GM21381 (cell line): ENCODE measurements at regions not wholly inside any gene's neighbourhood (a gene's known extent, or its start where the extent isn't known, plus 50 kb on each side); places are given as distances from the start of the nearest gene placed in this dataset.
"Not testable (repeated sequence)": the region's sequence is repeated elsewhere in the genome, so short reads cannot be mapped to it uniquely, and the experiment has no call there.

Experiments
- ATAC-seq: cut with Tn5 transposase; IDR thresholded peaks from one replicate; pipeline ENCODE4 v1.9.1; 2021; ENCODE audit warnings: mild to moderate bottlenecking, moderate library complexity; ENCODE audit not compliant: unreplicated experiment

DNA sequence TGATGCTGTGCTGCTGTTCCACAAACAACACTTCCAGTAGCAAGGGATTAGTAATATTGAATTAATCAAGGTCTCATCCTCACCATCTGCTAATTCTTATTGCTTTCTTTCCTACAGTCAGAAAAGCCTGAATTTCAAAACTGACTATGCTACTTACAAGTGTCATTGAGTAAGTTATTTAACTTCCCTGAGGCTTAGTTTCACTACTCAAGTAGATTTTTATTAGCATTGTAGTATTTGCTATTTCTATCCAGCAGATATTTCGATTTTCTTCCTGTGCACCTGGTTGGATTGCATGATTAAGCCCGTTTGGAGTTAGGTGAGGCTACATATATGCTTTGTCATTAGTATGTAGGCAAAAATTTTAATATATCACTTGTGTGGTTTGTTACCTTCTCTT, 591.5 kb downstream of the TRHDE start:
- ATAC-seq, result no peak

DNA sequence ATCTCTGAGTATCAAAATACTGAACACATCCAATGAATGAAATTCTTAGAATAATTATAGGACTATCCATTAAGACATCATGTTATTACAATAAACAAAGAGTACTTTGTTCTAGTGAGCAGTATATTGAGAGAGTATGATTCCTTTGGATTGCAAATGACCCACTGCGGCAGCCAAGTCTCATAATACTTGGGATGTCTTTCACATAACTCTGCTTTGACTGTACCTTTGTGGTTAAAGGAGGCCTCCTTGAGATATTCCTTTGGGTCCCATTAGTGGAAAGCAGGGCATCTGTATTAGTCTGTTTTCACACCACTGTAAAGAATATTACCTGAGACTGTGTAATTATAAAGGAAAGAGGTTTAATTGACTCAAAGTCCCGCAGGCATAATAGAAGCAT, 593.8 kb downstream of the TRHDE start:
- no peak for ATAC-seq

DNA sequence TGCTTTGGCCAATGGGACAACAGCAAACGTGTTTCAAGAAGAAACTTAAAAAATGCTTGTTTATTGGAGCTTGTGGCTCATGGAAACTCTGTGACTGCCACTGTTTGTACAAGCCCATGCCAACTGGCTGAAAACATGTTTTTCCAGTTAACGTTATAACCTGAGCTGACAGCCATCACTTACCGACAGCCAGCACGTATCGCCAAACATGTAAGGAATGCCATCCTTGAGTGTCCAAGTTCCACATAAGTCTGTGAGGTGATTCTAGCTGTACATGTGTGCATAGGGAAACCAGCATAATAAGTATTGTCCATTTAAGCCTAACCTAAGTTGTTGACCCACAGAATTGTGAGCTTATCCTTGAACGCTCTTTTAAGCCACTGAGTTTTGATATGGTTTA, 596.9 kb downstream of the TRHDE start:
- ATAC-seq, result no peak

DNA sequence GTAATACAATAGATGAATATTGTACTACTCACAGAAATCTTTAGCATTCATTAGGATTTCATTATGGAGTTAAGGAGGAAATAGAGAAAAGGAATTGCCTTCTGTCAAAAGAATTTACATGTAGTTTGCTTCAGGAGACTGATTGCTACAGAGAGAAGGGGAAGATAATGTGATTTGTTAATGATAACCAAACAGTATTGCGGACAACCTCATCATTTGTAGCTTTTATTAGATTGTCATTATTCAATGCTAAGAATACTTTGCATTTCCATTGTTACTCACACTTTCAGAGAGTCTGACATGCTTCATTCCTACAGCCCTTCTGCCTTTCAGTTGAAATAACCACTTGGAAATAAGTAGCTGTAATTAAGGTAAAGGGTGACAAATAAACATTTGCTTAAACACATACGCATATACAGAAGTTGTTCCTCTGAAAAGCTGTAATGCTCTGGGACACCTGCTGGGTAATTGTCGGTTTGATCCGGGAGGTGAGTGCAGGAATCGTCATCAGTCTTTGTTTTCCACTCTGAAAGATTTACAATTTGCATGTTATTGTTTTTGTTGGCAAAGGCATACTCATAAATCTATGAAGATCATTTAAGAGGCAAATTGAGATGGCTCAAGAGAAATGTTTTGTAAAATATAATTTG, 600.2 kb downstream of the TRHDE start:
- ATAC-seq, result no peak

DNA sequence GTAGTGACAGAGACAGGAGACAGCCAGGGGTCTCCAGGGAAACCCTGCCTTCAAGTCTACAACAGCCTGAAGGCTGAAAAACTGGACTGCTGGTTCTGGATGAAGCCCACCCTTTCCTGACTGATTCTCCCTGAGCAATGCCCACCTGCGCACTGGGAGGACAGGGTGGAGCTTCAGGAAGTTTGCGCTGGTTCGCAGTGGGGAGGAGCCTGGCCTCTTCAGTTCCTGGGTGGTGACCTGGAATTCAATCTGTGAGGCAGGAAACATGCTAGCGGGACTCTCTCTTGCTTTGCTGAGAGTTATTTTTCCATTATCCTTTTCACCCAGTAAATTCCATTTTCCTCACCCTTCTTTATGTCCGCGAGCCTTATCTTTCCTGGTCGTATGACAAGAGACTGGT, 600.8 kb downstream of the TRHDE start:
- ATAC-seq, result no peak

DNA sequence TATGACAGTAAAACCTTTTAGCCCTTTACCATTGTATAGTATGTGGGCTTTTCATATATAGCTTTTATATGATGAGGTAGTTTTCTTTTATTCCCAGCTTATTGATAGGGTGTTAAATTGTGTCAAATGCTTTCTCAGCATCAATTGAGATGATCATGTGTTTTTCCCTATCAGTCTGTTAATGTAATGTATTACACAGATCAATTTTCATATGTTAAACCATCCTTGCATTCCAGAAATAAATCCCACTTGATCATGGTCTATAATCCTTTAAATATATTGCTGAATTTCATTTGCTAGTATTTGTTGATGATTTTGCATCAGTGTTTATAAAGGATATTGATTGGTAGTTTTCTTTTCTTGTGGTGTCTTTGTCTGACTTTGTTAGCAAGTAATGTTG, 603.9 kb downstream of the TRHDE start:
- no peak for ATAC-seq

DNA sequence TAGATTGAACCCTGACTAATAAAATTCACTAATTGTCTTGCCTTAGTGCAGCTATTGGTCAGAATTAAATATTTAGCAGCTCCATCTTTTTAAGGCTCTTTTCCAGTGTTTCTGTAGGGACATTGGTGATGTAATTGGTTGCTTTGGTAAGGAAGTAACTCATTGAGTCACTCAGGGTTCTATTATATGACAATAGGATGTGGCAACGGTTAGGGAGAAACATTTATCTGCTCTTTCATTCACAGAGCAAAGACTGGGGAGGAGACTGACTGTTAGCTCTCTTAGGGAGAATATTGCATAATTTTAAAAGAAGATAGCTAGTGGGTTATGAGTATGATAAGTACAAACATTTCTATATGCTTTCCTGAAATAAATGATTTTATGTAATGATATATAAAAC, 616.5 kb downstream of the TRHDE start:
- ATAC-seq, result no peak

DNA sequence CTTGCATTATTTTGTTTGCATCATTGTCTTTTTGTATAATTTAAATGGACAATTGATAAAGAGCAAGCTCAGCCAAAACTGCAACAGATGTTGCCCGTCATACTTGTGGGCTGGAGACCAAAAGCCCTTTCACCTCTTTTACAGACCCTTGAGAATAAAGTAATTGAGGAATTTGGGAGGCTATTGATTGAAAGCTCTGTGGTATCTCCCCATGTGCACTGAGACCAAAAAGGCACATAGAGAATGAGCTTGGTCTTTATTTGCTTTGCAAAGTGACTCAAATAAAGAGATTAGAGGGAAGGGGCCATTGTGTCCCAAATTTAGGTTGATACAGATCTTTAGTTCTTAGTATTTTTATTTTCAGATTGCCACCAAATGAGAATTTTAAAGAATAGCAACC, 617.6 kb downstream of the TRHDE start:
- no peak for ATAC-seq

DNA sequence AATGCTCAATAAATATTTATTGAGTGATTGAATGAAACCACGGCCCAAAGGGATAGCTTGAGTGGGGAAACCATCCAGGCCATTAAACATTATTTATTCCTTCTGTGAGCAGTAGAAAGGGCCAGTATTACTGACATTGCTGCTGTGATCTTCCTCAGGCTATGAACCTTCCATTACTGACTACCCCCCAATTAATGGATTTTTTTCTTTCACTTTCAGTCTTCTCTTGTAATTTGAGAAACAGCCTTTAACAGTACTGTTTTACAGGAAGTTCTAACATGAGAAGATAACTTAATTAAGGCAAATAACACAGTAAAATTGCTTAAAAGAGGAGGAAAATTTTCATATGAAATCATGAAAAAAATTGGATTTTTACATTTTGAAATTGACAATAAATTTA, 629.5 kb downstream of the TRHDE start:
- ATAC-seq, result no peak

DNA sequence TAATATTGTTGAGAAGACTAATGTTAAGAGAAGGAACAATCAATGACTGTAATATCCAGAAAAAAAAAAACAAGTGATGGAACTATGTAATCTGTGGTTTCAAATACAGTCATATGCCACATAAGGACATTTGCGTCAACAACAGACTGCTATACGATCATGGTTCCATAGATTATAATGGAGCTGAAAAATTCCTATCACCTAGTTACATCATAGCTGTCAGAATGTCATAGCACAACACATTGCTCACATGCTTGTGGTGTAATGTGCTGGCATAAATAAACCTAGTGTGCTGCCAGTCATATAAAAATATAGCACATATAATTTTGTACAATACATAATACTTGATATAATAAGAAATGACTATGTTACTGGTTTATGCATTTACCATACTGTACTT, 653.5 kb downstream of the TRHDE start:
- ATAC-seq, result no peak

DNA sequence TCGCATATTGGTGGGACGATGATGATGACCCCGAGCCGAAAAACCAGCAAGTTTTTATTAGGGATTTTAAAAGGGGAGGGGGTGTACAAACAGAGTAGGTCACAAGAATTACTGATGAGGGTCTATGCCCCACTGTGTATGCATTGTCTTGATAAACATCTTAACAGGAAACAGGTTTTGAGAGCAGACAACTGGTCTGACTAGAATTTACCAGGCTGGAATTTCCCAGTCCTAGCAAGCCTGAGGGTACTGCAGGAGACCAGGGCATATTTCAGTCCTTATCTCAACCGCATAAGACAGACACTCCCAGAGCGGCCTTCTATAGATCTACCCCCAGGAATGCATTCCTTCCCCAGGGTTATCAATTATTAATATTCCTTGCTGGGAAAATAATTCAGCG, 659.7 kb downstream of the TRHDE start:
- ATAC-seq, result not testable (repeated sequence)

DNA sequence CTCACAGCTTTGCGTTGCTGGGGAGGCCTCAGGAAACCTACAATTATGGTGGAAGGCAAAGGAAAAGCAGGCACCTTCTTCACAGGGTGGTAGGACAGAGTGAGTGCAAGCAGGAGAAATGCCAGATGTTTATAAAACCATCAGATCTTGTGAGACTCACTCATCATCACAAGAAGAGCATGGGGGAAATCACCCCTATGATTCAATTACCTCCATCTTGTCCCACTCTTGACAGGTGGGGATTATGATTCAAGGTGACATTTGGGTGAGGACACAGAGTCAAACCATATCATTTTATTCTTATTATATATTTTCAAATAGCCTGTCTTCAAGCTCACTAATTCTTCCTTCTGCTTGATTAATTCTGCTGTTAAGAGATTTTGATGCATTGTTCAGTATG, 665.3 kb downstream of the TRHDE start:
- no peak for ATAC-seq

DNA sequence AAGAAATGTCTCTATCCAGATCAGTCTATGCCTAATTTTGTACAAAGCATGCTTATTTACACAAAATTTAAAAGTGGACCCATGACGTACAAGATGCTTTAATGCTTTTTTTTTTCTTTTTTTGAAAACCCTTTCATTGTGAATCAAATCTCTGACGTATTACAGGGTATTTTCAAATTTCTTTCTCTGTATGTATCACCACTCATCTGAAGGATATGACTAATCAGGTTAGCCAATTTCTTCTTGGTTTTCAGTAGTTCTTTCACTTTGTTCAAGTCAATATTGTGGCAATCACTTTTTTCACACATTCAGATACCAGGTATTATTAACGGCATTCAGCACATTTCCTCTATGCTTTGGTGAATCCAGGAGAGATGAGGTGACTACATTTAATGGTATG, 685.3 kb downstream of the TRHDE start:
- ATAC-seq, result no peak

DNA sequence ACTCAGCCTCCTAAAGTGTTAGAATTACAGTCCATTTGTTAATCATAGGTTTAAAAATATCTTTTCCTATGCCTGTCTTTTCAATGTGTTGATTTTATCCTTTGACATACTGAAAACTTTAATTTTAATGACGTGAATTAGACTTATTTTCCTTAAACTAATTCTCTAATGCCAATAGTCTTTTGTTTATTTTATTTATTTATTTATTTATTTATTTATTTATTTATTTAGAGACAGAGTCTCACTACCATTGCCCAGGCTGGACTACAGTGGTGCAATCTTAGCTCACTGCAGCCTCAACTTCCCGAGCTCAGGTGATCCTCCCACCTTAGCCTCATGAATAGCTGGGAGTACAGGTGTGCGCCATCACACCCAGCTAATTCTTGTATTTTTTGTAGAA, 694.5 kb downstream of the TRHDE start:
- no peak for ATAC-seq

DNA sequence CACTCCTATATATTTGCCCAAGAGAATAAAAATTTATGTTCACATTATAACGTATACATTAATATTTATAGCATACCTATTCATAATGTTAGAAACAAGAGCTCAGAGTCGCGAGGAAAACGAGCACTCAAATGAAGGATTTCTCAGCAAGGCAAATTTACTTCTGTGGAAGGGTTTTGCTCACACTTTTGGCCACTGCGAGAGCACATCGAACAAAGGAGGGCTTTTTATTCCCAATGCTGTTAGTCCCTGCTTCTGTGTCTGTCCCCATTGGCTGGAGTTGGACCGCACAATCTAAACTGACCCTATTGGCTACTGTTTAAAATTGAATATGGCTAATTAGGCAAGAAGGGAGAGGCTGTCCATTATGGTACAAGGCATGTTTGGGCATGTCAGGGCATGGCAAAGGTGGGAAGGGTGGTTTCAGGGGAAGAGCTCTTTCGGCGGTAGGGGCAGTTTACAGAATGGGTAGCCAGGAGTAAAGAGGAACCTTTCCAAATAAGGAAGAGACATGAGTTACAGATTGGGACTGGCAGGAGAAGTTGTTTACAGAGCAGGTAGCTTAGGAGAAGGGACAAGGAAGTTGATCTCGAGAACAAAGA, 702.9 kb downstream of the TRHDE start:
- ATAC-seq, result no peak

DNA sequence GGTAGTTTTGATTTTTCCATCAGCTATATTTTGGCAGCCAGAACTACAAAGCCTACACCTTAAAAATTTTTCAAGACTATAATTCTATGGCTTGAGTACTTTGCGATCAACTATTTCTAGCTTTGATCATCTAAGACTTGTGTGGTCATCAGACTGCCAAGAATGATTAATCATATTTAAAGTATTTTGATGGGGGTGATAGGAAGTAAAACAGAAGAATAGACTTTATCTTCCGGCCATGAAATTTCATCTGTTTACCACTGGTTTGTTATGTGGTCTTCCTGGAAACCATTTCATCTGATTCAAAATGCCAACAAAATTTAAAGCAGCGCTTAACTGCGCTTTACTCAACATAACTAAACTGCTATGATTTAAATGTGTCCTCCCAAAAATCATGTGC, 706.8 kb downstream of the TRHDE start:
- ATAC-seq, result no peak

DNA sequence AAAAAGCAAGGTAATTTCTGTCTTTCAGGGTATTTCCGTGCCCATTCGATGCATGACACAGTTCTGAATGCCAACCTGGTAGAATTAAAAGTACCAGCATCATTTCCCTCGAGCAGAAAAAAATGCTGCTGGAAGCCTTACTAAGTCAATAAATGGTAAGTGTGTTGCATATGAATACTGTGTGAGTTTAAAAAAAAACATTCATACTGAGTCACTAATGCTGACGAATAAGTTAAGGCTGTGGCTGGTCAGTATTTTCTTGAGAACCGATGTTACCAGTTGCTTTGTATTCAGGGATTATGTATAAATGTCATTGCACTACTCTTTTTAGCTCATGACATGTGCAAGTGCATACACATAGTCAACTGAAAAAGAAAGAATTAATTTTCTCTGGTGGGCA, 710.2 kb downstream of the TRHDE start:
- ATAC-seq, result no peak

DNA sequence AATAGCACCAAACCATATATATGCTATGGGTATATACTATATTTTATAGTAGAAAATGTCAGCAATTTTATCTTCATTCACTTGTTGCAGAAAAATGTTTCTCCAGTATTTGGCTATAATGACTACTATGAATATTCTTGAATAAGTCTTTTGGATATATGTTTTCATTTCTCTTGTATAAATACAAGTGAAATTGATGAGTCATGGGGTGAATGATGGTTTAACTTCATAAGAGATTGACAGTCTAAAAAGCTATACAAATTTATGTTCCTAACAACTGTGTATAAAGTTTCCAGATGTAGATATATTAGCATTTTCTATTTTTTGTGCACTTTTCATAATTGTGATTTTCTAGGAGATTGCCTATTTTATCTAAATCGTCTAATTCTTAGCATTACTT, 714.8 kb downstream of the TRHDE start:
- ATAC-seq, result no peak

DNA sequence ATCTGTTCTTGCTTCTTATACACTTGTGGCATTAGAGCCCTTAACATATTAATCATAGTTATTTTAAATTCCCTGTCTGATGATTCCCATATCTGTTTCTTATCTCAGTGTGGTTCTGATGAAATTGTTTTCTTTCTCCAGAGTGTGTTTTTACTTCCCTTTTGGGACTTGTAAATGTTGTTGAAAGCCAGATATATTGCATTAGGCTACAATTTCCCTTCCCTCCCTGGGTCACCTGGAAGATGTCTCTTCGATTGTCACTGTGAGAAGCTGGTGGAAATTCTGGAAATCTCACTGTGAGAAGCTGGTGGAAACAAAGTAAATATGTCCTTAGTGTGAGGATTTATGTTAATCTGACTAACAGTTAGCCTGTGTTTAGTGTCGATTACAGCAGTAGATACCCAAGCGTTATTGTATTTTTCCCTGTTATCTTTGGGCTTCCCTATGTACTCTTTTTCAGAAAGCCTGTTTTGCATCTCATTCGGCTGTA, 717.3 kb downstream of the TRHDE start:
- ATAC-seq, result no peak

DNA sequence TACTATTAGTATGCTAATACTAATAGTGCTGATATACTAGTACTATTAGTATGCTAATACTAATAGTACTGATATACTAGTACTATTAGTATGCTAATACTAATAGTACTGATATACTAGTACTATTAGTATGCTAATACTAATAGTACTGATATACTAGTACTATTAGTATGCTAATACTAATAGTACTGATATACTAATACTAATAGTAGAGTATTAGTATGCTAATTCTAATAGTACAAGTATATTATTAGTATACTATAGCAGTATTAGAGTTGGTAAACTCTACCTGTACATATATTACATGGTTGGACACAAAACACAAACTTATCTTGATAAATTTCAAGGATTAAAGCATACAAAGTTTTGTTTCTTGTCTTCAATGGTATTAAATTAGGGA, 722.9 kb downstream of the TRHDE start:
- ATAC-seq, result not testable (repeated sequence)

DNA sequence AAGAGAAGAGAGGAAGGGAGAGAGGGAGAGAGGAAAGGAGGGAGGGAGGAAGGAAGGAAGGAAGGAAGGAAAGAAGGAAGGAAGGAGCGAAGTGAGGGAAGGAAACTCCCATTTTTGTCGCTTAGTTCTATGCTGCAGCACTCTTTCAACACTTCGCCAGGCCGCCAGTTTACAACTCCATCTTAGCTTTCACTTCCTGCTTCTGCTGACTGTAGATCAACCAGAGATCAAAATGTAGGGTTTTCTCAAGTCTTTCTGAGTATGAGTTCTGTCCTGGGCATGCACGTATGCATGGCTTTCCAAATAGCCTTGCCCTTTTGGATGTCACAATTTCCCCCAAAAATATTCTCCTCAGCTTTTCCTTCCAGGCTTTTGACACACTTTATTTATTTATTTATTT, 723.4 kb downstream of the TRHDE start:
- ATAC-seq, result no peak

DNA sequence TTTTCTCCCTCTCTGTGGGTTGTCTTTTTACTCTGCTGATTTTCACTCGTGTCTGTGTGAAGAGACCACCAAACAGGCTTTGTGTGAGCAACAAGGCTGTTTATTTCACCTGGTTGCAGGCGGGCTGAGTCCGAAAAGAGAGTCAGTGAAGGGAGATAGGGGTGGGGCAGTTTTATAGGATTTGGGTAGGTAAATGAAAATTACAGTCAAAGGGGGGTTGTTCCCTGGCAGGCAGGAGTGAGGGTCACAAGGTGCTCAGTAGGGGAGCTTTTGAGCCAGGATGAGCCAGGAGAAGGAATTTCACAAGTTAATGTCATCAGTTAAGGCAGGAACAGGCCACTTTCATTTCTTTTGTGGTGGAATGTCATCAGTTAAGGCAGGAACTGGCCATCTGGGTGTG, 729.6 kb downstream of the TRHDE start:
- not testable (repeated sequence) for ATAC-seq

DNA sequence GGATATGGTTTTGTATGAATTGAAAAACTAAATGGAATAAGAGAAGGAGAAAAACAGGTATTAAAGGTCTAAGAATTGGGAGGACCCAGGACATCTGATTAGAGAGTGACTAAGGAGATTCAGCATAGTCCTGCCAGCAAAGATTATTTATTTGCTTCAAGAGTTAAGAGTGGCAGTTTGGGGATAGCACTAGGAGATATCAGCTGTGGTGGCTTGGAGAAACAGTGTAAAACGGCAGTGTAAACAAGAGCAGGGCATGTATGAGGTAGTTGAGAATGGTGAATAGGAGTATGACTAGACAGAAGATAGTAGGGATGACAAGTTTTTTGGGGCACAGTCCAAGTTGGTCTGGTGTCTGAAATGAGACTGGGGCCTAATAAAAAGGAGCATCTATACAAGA, 730.3 kb downstream of the TRHDE start:
- ATAC-seq, result not testable (repeated sequence)
